Stimulated activated naive CD8-positive, alpha-beta T cell treated with anti-CD3 and anti-CD28 coated beads, Interleukin-15, Interleukin-2, amounts not matched to agents 100 U/mL and 50 U/mL, for 24 hours (primary cell): ENCODE measurements at regions not wholly inside any gene's neighbourhood (a gene's known extent, or its start where the extent isn't known, plus 50 kb on each side); places are given as distances from the start of the nearest gene placed in this dataset.
"Not testable (repeated sequence)": the region's sequence is repeated elsewhere in the genome, so short reads cannot be mapped to it uniquely, and the experiment has no call there.

Experiments
- ATAC-seq: fragments of 150-1000 bp; cut with Tn5 transposase; one replicate; pipeline ENCODE4 v1.10.0; 2021
- DNase-seq: peaks from one replicate; pipeline ENCODE4 v3.0.0; 2021

- no peak for DNase-seq
- ATAC-seq: no peak
Observed at GRCh38 chr20:7174554-7174953, 407.1 kb downstream of the BMP2 start.

DNA sequence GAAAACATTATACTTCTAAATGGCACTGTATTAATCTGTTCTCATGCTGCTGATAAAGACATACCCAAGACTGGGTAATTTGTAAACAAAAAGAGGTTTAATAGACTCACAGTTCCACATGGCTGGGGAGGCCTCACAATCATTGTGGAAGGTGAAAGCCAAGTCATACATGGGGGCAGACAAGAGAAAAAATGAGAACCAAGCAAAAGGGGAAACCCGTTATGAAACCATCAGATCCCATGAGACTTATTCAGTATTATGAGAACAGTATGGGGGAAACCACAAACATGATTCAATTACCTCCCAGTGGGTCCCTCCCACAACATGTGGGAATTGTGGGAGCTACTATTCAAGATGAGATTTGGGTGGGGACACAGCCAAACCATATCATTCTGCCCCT, 408.3 kb downstream of the BMP2 start:
- not testable (repeated sequence) for DNase-seq, ATAC-seq

- DNase-seq (no peak), ATAC-seq (no peak)
Observed at GRCh38 chr20:7178004-7178403, 410.5 kb downstream of the BMP2 start.

GRCh38 chr20:7180256-7181045, 413.0 kb downstream of the BMP2 start:
- DNase-seq: no peak
- no peak for ATAC-seq

DNA sequence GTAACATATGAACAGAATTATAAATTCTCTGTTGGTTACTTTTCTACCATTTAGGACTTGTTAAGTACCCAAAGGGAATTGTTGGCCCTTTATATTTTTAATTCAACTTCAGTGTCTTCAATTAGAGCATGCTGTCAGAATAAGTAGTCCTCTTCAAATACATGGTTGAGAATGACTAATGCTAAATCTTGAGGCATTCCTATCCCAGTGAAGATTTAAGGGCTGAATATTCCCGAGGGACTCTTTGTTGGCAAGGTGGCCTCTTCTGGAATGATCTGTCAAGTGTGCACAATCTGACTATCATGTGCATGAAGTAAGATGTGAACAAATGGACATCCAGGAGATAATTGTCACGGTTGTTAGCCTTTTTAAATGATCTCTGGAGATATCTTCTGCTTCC, 421.7 kb downstream of the BMP2 start:
- no peak for ATAC-seq

DNA sequence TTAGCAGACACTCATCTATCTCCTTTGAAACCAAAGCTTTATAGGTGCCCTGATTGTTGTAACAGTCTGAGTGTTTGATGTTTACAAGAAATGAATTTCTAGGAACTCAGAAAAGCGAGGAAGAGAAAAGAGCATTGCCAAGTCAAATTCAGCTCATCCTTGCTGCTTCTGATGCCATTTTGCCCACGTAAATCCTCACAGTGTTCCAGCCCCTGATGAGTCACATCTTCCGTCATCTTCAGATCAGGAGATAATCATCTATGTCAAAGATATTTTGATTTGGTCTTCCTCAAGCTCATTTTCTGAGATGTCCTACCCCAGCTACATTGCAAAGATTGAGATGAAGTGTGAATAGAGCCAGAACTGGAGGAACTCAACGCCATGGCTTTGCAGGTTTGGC, 426.2 kb downstream of the BMP2 start:
- ATAC-seq: no peak
- DNase-seq: no peak

More for the DNA sequence above, 421.7 kb downstream of the BMP2 start:
- no peak for DNase-seq

GRCh38 chr20:7195704-7196103, 428.2 kb downstream of the BMP2 start:
- no peak for DNase-seq
- ATAC-seq: no peak

- ATAC-seq: no peak
- DNase-seq: no peak
Observed at GRCh38 chr20:7196481-7196880, 429.0 kb downstream of the BMP2 start.

- DNase-seq: no peak
- ATAC-seq: no peak
Observed at GRCh38 chr20:7199861-7200260, 432.4 kb downstream of the BMP2 start.

DNA sequence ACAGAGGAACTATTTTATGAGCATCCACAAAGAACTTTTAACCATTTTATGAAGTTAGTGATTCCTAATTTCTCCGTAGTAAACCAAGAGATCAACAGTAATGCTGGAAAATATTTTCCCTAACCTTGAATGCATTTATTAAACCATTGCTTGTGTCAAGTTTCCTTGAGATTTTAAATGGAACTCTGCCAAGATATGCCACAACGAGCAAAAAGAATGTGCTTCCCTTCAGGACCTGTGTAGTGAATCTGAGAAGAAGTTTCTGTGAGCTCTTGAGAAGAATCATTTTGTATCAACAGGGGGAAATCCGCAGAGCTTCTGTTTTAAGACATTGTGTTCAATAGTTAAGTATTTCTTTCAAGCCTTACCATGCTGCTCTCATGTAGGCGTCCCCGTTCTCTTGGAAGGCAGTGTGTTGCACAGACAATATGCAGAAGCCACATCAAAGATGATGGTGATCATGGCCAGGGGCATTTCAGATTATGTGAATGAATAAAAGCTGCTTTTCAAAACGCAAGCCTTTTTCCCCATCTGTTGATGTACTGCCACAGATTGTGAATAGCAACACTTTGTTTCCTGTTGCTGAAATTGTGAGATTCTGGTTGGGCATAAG, 439.8 kb downstream of the BMP2 start:
- no peak for DNase-seq
- ATAC-seq: no peak

DNA sequence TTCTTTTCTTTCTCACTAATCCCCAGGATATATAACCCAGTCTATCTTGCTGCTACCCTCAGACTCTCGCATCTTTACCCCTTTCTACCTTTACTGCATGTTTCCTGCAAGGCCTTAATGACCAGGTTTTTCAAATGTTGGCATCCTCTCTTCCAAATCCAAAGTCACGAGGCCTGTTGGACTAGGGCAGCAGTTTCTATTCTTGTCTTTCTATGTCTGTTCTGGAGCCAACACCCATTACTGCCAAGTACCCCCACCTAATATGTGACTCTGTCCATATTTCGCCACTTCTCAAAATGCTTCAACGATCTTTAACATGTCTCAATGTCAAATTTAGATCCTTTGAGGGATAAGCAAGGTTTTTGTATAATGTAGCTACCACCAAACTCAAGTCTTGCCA, 443.4 kb downstream of the BMP2 start:
- ATAC-seq: no peak
- no peak for DNase-seq

DNA sequence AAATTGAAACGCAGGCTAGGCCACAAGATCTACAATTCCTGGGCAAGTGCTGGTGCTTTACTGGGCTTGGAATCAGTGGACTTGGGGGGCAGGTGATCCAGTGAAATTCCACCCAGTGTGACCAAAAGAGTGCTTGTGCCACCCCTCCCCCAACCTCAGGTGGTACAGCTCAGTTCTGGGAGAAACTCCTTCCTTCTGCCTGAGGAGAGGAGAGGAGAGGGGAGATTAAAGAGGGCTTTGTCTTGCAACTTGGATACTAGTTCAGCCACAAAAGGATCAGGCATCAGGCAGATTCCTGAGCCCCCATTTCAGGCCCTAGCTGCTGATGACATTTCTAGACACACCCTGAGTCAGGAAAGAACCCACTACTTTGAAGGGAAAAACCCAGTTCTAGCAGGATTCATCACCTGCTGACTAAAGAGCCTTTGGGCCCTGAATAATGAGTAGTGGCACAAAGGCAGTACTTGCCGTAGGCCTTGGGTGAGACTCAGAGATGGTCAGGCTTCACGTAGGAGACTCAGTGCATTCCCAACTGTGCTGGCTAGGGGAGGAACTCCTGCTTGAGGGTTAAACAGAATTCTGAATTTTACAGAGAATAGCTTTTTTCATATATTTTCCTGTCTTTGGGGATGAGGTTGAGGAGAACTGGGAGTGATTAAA, 446.7 kb downstream of the BMP2 start:
- ATAC-seq: no peak
- DNase-seq: no peak

DNA sequence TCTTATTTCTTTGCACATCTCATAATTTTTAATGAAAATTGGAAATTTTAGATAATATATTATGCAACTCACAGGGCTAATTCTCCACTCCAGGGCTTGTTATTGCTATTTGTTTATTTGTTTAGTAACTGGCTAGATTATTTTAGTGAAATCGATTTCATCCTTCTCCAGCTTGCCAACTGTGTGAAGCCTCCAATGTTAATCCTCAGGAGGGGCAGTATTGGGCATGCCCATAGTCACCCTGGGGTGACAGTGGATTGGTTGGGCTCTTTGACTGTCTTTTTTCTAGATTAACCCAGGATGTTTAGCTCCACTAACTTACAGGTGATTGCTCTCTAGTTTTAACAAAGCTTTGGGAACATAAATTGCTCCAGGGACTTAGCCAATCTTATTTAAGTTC, 450.1 kb downstream of the BMP2 start:
- no peak for DNase-seq

GRCh38 chr20:7220755-7221154, 453.3 kb downstream of the BMP2 start:
- ATAC-seq (no peak), DNase-seq (no peak)

More for the DNA sequence above, 450.1 kb downstream of the BMP2 start:
- ATAC-seq: no peak

- no peak for DNase-seq
Observed at GRCh38 chr20:7226156-7226555, 458.7 kb downstream of the BMP2 start.

GRCh38 chr20:7231303-7231702, 463.8 kb downstream of the BMP2 start:
- DNase-seq (no peak), ATAC-seq (no peak)

More at GRCh38 chr20:7226156-7226555, 458.7 kb downstream of the BMP2 start:
- no peak for ATAC-seq

GRCh38 chr20:7232796-7233195, 465.3 kb downstream of the BMP2 start:
- ATAC-seq: no peak

GRCh38 chr20:7237251-7237650, 469.8 kb downstream of the BMP2 start:
- no peak for DNase-seq
- ATAC-seq: no peak

More at GRCh38 chr20:7232796-7233195, 465.3 kb downstream of the BMP2 start:
- no peak for DNase-seq

- ATAC-seq (no peak), DNase-seq (no peak)
Observed at GRCh38 chr20:7240490-7240889, 473.0 kb downstream of the BMP2 start.

DNA sequence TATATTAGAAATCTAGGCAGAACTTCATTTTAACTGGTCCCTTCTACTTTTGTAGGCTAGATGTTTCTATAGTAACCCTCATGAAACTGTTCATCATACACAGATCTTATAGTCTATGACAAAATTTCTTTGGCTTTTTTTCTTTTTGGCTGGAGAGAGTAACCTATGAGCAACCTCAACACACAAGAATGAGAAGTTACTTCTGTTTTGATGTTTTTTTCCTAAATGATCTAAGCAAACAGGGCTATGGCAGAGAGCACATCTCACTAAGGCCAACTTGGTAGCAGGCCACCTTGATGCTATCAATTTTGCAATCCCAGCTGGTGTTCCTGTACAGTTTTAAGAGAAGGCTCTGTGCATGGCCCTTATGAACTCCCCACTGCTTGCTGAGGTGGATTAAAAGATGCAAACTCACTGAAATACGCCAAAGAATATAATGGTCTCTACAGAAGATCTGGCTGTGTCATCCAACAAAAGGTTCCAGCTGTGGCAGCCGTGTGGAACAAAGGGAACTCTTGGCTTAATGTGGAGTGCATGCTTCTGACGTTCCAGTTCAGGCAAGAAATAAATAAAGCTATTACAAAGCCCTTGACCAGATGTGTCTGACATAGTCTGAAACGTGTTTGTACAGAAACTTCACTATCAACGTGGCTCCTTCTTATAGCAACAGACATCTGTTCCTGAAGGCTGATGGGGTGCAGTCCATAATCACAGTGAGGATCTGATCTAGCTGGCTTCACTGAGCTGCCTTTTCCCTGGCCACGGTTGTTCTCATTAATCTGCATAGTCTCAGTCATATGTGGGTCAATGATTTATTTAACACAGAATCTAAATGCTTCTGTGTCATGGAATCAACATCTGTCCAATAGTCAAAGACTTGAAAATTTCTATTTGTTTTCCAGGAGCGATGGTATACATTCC, 481.1 kb downstream of the BMP2 start:
- ATAC-seq (no peak), DNase-seq (no peak)

- no peak for DNase-seq
- ATAC-seq: no peak
Observed at GRCh38 chr20:7250337-7250736, 482.9 kb downstream of the BMP2 start.

- DNase-seq (no peak), ATAC-seq (no peak)
Observed at GRCh38 chr20:7257099-7257498, 489.6 kb downstream of the BMP2 start.
